ENCODE measurements at regions not wholly inside any gene's neighbourhood (a gene's known extent, or its start where the extent isn't known, plus 50 kb on each side); places are given as distances from the start of the nearest gene placed in this dataset.

GRCh38 chr1:17984583-17984982 is 123.0 kb upstream of the IGSF21 start:
- TF ChIP-seq CTCF (IDR thresholded peaks at IDR 0.05) = peak in 2 of 3 donors; percentile 24 to 25
- no peak for TF ChIP-seq POLR2AphosphoS5 (IDR thresholded peaks at IDR 0.05)

All from breast epithelium (tissue), 3 donors.